H9 (cell line): ENCODE measurements at regions not wholly inside any gene's neighbourhood (a gene's known extent, or its start where the extent isn't known, plus 50 kb on each side); places are given as distances from the start of the nearest gene placed in this dataset.

ENCODE experiments used
- DNase-seq: peaks from one replicate; pipeline ENCODE4 v3.0.0-alpha.2; 2017
- H2AFZ ChIP-seq: one replicate; pipeline ENCODE4 v1.6.1; 2013; ENCODE audit warnings: mild to moderate bottlenecking, low read length, control low read depth, moderate library complexity
- H2AK5ac ChIP-seq: 2 replicates; pipeline ENCODE4 v1.6.1; 2013; ENCODE audit warnings: low read length, control low read depth, mixed read lengths; ENCODE audit not compliant: insufficient read length
- H2BK120ac ChIP-seq: one replicate; pipeline ENCODE4 v1.6.1; 2013; ENCODE audit warnings: low read depth, mild to moderate bottlenecking, low read length, control low read depth, inconsistent platforms; ENCODE audit not compliant: poor library complexity, severe bottlenecking
- H2BK12ac ChIP-seq: 2 replicates; pipeline ENCODE4 v1.6.1; 2013; ENCODE audit warnings: low read length, control low read depth, mixed read lengths, low read depth; ENCODE audit not compliant: insufficient read length
- H2BK15ac ChIP-seq: 2 replicates; pipeline ENCODE4 v1.6.1; 2013; ENCODE audit warnings: low read depth, low read length, control low read depth
- H2BK20ac ChIP-seq: one replicate; pipeline ENCODE4 v1.6.1; 2013; ENCODE audit warnings: low read depth, mild to moderate bottlenecking, low read length, control low read depth, inconsistent platforms; ENCODE audit not compliant: poor library complexity, severe bottlenecking
- H2BK5ac ChIP-seq: 2 replicates; pipeline ENCODE4 v1.6.1; 2013; ENCODE audit warnings: low read length, control low read depth, mixed read lengths; ENCODE audit not compliant: insufficient read length
- H3K14ac ChIP-seq: 2 replicates; pipeline ENCODE4 v1.6.1; 2013; ENCODE audit warnings: low read length, control low read depth; ENCODE audit not compliant: insufficient read depth
- H3K18ac ChIP-seq: 2 replicates; pipeline ENCODE4 v1.6.1; 2013; ENCODE audit warnings: low read depth, mild to moderate bottlenecking, mixed read lengths, low read length, control low read depth; ENCODE audit not compliant: insufficient read length
- H3K23ac ChIP-seq: 2 replicates; pipeline ENCODE4 v1.6.1; 2013; ENCODE audit warnings: low read length, control low read depth, mixed read lengths, low read depth; ENCODE audit not compliant: insufficient read length
- H3K23me2 ChIP-seq: 2 replicates; pipeline ENCODE4 v1.6.1; 2013; ENCODE audit warnings: low read depth, mild to moderate bottlenecking, mixed read lengths, low read length, control low read depth; ENCODE audit not compliant: insufficient read length, poor library complexity, severe bottlenecking
- H3K27ac ChIP-seq: 2 replicates; pipeline ENCODE4 v1.5.1; 2013; ENCODE audit warnings: low read length, control low read depth, mixed read lengths, low read depth; ENCODE audit not compliant: insufficient read length
- H3K27me3 ChIP-seq: 2 replicates; pipeline ENCODE4 v1.6.1; 2013; ENCODE audit warnings: low read length, control low read depth, inconsistent platforms; ENCODE audit not compliant: insufficient read depth
- H3K4ac ChIP-seq: 2 replicates; pipeline ENCODE4 v1.6.1; 2013; ENCODE audit warnings: low read depth, mild to moderate bottlenecking, control low read depth, inconsistent platforms, low read length, moderate library complexity
- H3K4me1 ChIP-seq: 2 replicates; pipeline ENCODE4 v1.6.1; 2013; ENCODE audit warnings: low read length, control low read depth, inconsistent platforms; ENCODE audit not compliant: insufficient read depth
- H3K4me2 ChIP-seq: 2 replicates; pipeline ENCODE4 v1.6.1; 2013; ENCODE audit warnings: low read length, control low read depth, mixed read lengths; ENCODE audit not compliant: insufficient read length, insufficient read depth
- H3K56ac ChIP-seq: 2 replicates; pipeline ENCODE4 v1.6.1; 2013; ENCODE audit warnings: low read depth, mild to moderate bottlenecking, mixed read lengths, low read length, control low read depth; ENCODE audit not compliant: insufficient read length
- H3K79me1 ChIP-seq: 2 replicates; pipeline ENCODE4 v1.6.1; 2013; ENCODE audit warnings: low read depth, mild to moderate bottlenecking, moderate library complexity, low read length, control low read depth, inconsistent platforms; ENCODE audit not compliant: insufficient read depth, poor library complexity, severe bottlenecking
- H3K79me2 ChIP-seq: 2 replicates; pipeline ENCODE4 v1.6.1; 2013; ENCODE audit warnings: low read length, control low read depth, inconsistent platforms; ENCODE audit not compliant: insufficient read depth
- H3K9ac ChIP-seq: 2 replicates; pipeline ENCODE4 v1.6.1; 2013; ENCODE audit warnings: low read length, control low read depth, mixed read lengths; ENCODE audit not compliant: insufficient read length; ENCODE audit errors: extremely low read depth
- H3K9me3 ChIP-seq: one replicate; pipeline ENCODE4 v1.6.1; 2013; ENCODE audit warnings: low read depth, low read length, inconsistent platforms; ENCODE audit not compliant: control insufficient read depth
- H3T11ph ChIP-seq: one replicate; pipeline ENCODE4 v1.6.1; 2013; ENCODE audit warnings: mild to moderate bottlenecking, low read length, control low read depth, inconsistent platforms
- H4K20me1 ChIP-seq: one replicate; pipeline ENCODE4 v1.6.1; 2013; ENCODE audit not compliant: control insufficient read depth, insufficient read length, insufficient read depth
- H4K5ac ChIP-seq: 2 replicates; pipeline ENCODE4 v1.6.1; 2013; ENCODE audit warnings: low read depth, mild to moderate bottlenecking, mixed read lengths, low read length, control low read depth; ENCODE audit not compliant: insufficient read length
- H4K8ac ChIP-seq: replicated peaks from 2 replicates; pipeline ENCODE4 v1.6.1; 2013; ENCODE audit warnings: low read length, control low read depth, mixed read lengths, low read depth; ENCODE audit not compliant: insufficient read length
- H4K91ac ChIP-seq: 2 replicates; pipeline ENCODE4 v1.6.1; 2013; ENCODE audit warnings: low read depth, mild to moderate bottlenecking, moderate library complexity, mixed read lengths, low read length, control low read depth; ENCODE audit not compliant: insufficient read length
- H3K27ac Mint-ChIP-seq, 3 experiments: 2 replicates in 2 of 3; 3 replicates in 1 of 3; pipeline ENCODE4 v1.8.0; 2020 to 2021; ENCODE audit warnings: mixed read lengths in 3 of 3, mild to moderate bottlenecking in 1 of 3, moderate library complexity in 1 of 3
- H3K27me3 Mint-ChIP-seq: 2 replicates; pipeline ENCODE4 v1.8.0; 2021; ENCODE audit warnings: low read depth, mild to moderate bottlenecking, moderate library complexity, mixed read lengths
- H3K36me3 Mint-ChIP-seq, 3 experiments: 2 replicates in 2 of 3; 3 replicates in 1 of 3; pipeline ENCODE4 v1.8.0; 2020 to 2021; ENCODE audit warnings: low read depth in 3 of 3, mixed read lengths in 3 of 3; ENCODE audit not compliant: insufficient read depth in 1 of 3
- H3K4me1 Mint-ChIP-seq, 2 experiments: 2 replicates each; pipeline ENCODE4 v1.8.0; 2020; ENCODE audit warnings: mixed read lengths in 2 of 2
- H3K4me3 Mint-ChIP-seq, 2 experiments: 2 replicates in 1 of 2; 3 replicates in 1 of 2; pipeline ENCODE4 v1.8.0; 2020 to 2021; ENCODE audit warnings: mild to moderate bottlenecking in 2 of 2, mixed read lengths in 2 of 2, moderate library complexity in 1 of 2
- H3K9me3 Mint-ChIP-seq, 2 experiments: 2 replicates in 1 of 2; 3 replicates in 1 of 2; pipeline ENCODE4 v1.8.0; 2020; ENCODE audit warnings: mild to moderate bottlenecking in 2 of 2, mixed read lengths in 2 of 2, moderate library complexity in 1 of 2
- CTCF ChIP-seq: fragments of 200-600 bp; sonication (generic); conservative IDR thresholded peaks from 3 replicates; pipeline ENCODE4 v1.8.0; 2021; ENCODE audit warnings: antibody characterized with exemption, mild to moderate bottlenecking
- WGBS: extraction: QIAGEN DNeasy Blood & Tissue Kit; methylation state at CpG from one replicate; pipeline ENCODE4 v1.1.7; 2013; ENCODE audit warnings: missing lambda C conversion rate, low lambda C conversion rate, mixed read lengths; ENCODE audit not compliant: insufficient read length; ENCODE audit errors: extremely low coverage; 5-methylcytosine and 5-hydroxymethylcytosine counted together

GRCh38 chr9:19988281-19988680, 199.4 kb upstream of the SLC24A2 start:
- H3K14ac ChIP-seq, result no peak overlapping the region
- no peak overlapping the region for H3K18ac ChIP-seq
- no peak overlapping the region for H2AK5ac ChIP-seq
- H3K27ac Mint-ChIP-seq, result no peak overlapping the region
- no peak overlapping the region for H2BK12ac ChIP-seq
- no peaks in the 10 kb centered on the region for H3K9me3 ChIP-seq
- no peaks in the 10 kb centered on the region for H4K20me1 ChIP-seq
- no peaks in the 10 kb centered on the region for H3K27me3 Mint-ChIP-seq
- H4K8ac ChIP-seq, result no peak overlapping the region
- H3K4me1 ChIP-seq, result no peaks in the 10 kb centered on the region
- H3K79me1 ChIP-seq, result no peaks in the 10 kb centered on the region
- no peak overlapping the region for H4K91ac ChIP-seq
- H3K4me3 Mint-ChIP-seq, result no peak overlapping the region
- H3K56ac ChIP-seq, result no peak overlapping the region
- no peak overlapping the region for H3K27ac ChIP-seq
- H3K4ac ChIP-seq, result no peak overlapping the region
- H3K23ac ChIP-seq, result no peak overlapping the region
- DNase-seq, result no peak
- H2BK5ac ChIP-seq, result no peak overlapping the region
- H3T11ph ChIP-seq, result no peak overlapping the region
- no peaks in the 10 kb centered on the region for H3K23me2 ChIP-seq
- H2AFZ ChIP-seq, result no peak overlapping the region
- no peaks in the 10 kb centered on the region for H3K79me2 ChIP-seq
- no peak overlapping the region for H3K9ac ChIP-seq
- H2BK15ac ChIP-seq, result no peak overlapping the region
- no peak for TF ChIP-seq CTCF
- no CpG with 5 or more reads among the region's 2 CpGs for WGBS
- H3K9me3 Mint-ChIP-seq, result no peaks in the 10 kb centered on the region
- H4K5ac ChIP-seq, result no peak overlapping the region
- H3K4me2 ChIP-seq, result no peak overlapping the region
- H3K4me1 Mint-ChIP-seq, result 0 out of 4 replicates have a peak, but pooled peaks cover 0 to 2% of the 10 kb centered on the region in 2 experiments
- no peaks in the 10 kb centered on the region for H3K36me3 Mint-ChIP-seq
- H2BK120ac ChIP-seq, result no peak overlapping the region
- H3K27me3 ChIP-seq, result no peaks in the 10 kb centered on the region
- no peak overlapping the region for H2BK20ac ChIP-seq
